SKM-1 (cell line): ENCODE measurements at regions not wholly inside any gene's neighbourhood (a gene's known extent, or its start where the extent isn't known, plus 50 kb on each side); places are given as distances from the start of the nearest gene placed in this dataset.

ENCODE experiments used
- DNase-seq: peaks from one replicate; lab custom pipeline; 2025; ENCODE audit not compliant: unreplicated experiment; lab: John Stamatoyannopoulos, UW

DNA sequence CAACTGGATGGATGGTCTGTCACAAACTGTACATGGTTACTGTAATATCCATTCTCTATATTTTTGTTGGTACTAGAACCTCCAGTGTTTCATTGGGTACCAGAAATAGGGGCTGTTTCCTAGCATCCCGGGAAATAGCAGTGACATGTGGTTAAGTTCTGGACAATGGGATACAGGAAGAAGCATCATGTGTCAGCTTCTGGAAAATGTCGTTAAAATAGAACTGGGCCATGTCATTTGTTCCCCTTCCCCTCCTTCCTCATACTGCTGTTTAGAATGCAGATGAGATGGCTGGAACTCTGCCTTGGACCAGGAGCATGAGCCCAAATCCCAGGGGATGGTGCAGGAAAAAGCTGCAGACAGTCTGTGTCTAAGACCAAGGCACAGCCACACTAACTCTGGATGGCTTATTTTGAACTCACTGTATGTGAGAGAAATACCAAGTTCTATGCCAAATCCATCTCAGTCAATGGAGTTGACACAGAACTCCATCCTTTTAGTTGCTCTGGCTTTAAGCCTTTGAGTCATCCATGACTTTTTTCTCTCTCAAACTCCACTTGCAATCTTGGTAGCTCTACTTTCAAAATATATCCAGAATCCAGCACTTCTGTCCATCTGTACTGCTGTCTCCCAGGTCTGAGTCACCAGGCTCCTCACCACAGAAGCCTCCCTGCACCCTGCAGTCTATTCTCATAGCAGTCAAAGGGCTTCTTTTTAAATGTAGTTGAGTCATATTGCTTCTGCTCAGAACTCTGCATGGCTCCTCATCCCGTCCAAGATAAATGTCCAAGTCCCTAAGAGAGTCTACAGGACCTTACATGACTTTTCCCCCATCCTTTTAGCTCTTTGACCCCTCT, 184.2 kb downstream of the NSG2 start:
- DNase-seq = no peak

DNA sequence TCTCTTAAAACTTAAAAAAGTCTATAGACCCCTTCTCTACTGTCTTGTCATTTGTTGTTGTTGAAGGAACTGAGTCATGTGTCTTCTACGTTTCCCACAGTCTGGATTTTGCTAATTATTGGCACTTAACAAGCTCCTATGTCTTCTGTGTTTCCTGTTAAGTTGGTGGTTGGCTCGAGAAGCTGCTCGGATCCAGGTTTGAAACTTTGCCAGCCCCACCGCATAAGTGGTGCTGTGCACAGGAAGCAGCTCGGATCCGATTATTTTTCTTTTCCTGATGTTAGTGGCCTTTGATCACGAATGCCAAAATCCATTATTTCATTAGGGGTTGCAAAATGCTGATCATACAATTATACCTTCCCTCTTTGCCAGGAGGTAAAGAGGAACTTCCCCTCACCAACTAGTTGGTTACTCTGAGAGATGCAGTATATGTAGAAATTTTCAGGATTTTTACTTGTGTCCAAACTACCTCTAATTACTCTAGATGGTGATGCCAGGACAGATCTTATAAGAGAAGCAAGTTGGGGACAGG, 186.5 kb downstream of the NSG2 start:
- no peak for DNase-seq

DNA sequence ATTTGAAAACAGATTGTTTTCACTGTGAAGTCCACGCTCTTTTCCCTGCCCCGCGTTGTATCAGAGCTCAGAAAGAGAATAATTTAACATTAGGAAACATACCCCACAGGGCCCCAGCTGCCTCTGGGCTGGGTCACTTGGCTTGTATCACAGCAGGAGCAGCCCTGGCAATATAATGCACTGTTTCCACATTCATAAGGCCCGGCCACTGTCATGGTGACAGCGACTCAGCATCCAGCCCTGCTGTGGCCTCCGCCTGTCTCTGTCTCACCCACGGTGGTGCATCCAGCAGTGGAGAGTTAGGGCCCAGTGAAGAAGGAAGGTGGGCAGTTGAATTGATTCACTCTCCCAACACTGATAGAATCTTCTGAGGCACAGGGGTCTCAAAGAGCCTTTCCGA, 188.9 kb downstream of the NSG2 start:
- no peak for DNase-seq

DNA sequence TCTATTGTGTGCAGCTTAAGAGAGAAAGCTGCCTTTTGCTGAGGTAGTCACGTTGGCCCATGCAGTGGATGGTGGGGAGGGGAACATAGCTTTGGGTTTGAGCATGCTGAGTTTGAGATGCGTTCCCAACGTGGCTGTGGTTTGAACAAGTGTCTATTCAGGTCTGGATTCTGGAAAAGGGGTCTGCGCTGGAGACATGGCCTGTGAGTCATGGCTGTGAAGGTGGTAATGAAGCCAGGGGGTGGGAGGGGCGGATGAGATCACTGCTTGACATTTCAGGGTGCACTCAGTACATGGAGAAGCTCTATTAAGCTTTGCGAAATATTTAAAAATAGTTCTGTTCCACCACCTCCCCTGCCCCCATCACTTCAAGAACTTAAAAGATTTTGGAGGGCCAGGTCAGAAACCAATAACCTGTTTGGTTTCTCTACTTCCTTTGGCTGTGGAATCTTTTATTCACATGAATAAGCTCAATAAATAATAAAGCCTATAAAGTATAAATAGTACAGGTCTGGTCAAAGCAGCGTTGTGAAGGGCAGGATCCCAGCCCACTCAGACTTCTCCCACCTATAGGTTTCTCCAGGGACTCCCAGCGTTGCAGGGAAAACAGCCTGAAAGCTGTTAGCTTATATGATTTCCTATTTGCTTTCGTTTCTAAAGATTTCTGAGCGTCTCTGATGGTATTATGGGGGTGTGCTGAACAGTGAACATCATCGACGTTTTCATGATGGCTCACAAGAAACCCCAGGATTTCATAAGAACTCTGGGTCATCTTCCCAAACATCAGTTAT, 189.9 kb downstream of the NSG2 start:
- no peak for DNase-seq

DNA sequence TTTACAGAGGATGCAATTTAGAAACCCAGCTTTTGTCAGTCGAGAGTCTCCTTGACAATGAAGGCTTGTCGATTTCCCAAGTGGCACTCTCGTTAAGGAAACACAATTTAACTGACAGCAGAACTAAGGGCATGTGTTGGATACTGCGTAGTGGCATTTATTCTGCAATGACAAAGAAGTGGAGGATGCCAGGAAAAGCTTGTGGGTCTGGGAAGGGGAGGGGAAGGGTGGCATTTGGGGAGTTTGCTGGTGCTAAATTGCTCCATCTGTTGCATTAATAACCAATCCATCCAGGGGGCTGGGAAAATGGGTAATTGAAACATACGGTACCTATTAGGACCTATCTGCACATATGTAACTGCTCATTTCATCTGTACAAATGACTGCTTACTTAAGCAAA, 190.6 kb downstream of the NSG2 start:
- no peak for DNase-seq

DNA sequence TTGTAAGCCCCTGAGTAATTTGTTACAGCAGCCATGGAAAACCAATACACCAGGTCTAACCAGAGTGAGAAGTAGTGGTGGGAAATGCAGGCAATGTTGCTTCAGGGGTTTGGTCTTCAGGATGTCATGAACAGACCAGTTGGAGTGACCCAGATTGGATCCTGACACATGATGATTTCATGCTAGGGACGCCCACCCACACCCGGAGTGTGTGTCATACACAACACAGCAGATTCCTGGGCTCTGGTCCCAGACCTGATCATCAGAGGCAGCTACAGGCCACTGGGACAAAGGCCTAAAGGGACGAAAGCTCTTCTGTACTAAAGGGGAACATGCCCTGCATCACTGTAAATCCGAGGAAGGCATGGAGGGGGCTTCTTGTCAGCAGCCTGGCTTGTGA, 194.2 kb downstream of the NSG2 start:
- no peak for DNase-seq

DNA sequence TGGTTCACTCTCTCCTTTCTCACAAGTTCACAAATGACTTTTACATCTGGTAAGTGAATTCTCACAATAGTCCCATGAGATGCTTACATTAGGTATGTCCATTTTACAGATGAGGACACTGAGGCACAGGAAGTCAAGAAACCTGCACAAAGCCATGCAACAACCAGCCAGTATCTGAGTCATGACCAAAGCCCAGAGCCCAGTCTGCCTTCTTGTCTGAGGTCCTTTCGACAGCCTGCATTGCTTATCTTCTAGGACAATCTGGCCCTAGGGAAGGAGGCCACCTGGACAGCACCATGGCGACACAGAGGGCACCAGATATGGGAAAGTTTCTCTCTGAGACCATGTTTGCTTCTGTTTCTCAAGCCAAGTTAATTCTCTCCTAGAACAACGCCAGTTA, 197.1 kb downstream of the NSG2 start:
- no peak for DNase-seq

DNA sequence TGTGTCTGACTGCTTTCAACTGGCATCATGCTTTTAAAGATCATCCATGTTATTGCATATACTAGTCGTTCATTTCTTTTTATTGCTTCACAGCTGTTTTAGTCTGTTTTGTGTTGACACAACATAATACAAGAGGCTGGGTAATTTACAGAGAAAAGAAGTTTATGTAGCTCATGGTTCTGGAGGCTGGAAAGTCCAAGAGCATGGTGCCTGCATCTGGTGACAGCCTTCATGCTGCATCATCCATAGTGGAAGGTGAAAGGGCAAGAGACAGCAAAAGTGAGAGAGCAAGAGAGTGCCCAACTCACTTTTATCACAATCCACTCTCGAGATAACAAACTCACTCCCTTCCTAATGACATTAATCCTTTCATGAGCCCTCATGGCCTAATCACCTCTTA, 198.4 kb downstream of the NSG2 start:
- DNase-seq = no peak

DNA sequence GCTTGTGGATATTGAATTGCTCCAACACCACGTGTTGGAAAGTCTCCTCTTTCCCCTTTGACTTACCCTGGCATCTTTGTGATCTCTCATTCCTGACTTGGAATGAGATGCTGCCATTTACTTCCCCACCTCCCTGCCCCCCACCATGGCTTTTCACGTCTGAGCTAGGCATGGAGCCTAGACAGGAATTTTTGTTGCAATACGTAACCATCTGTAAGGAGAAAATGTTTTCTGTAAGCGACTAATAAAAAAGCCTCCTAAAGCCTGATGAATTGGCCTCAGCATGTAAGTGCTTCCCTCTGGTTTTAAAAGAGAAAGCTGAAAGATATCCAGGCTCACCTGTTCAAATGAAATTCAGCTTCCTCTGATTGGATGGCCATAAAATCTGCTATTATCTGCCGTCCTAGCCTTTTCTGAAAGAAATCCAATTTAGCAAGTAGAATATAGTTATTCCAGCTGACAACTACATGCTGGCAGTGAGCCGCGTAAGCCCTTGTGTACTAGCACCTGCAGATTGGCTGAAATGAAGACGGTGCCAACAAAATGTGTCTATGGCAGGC, 200.1 kb downstream of the NSG2 start:
- no peak for DNase-seq

DNA sequence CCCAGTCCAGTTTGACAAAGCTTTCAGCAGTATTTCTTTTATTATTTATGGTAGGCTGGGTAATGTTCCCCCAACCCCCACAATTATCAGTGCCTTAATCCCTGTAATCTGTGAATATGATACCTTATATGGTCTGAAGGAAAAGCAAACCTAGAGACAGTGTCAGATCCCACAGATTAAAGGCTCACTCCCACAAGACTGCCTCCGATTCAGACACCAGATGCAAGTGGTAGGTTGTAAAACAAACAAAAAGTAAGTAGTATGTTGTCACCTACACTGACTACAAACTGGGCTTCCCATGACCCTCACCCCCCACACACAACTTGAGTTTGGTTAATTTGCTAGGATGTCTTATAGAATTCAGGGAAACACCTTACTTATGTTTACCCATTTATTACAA, 201.2 kb downstream of the NSG2 start:
- DNase-seq = no peak

DNA sequence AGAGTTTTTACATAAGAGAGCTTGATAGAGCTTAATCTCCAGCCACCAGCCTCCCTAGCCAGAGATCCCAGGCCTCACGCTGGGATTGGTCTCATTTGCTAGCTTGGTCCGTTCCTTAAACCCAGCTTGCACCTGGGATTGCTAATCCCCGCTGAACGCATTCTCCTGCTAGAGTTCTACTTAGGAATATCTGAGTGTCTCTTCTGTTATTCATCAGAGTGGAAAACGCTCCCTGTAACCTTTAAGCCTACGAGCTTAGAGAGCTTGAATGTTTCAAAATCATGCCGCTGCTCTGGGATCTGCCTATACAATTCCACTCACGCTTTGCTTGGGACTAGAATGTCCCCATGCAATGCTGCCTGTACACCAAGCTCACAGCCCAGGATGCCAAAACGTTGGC, 201.8 kb downstream of the NSG2 start:
- no peak for DNase-seq

DNA sequence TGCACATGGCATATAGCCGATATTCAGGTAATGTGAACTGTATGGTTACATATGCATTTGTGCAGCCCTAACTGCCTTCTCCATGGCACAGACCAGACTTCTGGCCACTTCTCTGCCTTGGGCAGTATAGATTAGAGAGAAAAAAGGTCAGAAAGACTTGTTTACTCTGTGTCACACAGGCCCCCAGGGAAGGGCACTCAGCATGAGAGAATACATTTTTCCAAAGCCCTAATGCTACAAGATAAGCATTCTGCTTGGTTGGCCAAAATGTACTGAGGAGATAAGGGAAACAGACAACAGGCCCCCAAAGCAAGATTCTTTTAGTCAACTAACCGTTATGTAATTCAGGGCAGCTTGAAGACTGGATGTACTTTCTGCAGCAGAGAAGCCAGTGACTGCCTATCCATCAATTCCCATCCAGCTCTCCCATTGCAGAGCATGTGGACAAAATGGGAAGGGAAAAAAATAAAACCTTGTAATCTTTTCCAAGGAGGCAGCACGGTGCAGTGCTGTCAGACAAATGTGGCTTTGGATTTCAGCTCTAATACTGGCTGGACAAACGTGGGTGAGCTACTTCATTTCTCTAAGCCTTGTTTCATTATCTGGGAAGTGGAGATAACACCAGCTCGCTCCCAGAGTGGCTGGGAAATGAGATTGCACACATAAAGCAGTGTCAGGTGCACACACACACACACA, 205.9 kb downstream of the NSG2 start:
- no peak for DNase-seq

DNA sequence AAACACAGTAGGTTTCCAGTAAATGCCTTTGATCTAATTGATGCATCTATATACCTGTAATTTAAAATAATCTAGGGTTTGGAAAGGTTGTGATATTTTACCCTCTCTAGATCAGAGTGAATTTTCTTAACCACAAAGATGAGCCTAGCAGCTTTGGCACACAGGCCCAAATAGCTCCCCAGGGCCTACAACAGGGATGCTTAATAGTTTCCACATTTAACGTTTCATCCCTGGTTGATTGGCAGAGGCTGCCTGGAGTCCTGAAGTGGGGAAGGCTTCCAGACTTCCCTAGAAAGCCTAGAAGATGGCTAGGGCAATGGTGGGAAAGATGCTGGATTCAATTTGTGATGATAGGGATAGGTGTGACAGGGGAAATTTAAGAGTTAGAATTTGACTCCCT, 206.6 kb downstream of the NSG2 start:
- DNase-seq = no peak

DNA sequence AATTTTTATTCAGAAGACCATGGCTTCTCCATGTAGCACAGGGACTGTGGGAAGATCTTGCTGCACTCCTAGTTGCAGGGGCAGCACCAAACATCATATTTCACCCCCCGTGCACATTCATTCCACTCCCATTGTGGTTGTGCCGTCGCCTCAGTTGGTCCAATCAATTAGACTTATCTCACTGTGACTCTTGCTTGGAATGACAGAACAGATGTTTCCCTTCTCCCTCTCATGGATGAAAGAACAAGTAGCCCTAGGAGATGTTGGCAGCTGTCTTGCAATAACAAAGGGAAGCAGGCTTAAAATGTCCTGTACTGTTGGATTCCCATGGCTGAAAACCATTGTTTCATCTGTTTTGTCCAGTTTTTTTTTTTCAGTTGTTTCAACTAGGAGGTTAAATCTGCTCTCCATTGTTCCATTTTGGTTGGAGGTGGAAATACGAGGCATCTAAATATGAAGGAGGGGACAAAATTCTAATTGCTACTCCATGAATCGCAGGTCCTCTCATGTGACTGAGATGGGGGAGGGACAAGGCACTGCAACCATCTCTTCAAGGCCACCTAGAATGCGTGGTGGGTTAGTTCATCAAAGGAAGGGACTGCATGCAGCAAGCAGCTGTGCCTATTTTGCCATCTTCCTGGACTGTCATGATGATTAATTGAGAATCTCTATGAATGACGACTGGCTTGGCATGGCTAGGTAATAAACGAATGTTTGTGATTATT, 214.4 kb downstream of the NSG2 start:
- no peak for DNase-seq

DNA sequence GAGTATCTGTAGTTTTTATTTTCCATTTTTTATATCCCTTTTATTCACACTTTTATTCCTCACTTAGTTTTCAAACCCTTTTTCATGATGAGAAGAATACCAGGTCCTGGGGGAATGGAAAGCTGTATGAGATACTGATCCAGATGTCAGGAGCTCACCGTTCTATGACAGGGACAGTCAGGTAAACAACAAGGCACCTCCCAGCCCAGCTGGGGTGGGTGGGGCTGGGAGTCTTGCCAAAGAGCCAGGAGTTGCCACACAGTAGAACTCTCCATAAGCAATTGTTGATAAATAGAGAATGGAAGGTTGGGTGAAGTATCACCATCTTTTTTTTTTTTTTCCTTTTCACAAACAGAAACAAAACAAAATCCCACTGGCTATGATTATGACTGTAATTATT, 225.8 kb downstream of the NSG2 start:
- DNase-seq = no peak

DNA sequence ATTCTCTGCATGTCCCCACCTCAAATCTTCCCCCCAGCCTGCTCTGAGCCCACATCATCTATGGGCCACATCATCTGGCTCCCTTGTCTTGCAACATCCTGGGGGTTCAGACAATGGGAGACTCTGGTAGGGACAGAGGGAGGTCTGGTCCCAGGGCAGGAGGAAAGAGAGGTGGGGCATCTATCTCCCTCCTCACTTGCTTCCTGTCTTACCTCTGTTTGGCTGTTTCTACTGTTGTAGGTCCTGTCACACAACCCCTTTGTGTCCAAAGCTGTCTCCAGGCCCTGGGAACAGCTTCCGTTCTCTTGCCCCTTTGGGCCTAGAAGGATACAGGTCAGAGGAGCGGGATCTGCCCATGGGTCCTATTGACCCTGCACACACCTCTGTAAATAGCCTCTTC, 227.2 kb downstream of the NSG2 start:
- no peak for DNase-seq

DNA sequence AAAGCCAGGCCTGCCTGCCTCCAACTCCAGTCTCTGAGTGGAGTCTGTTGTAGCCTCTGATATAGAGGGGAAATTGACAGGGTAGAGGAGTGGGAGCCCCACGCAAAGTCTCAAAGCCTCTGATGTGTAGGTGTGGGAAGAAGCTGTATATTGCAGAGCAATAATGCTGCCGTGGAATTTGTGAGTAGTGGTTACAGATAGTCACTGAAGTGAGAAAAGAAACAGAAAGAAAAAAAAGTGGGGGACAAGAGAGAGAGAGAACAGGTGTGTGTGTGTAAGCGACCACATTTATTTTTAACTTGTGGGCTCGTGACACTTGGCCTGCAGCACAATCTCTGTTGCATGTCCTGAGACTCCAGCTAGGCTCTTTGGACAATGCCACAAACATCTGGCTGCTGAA, 227.8 kb downstream of the NSG2 start:
- no peak for DNase-seq

DNA sequence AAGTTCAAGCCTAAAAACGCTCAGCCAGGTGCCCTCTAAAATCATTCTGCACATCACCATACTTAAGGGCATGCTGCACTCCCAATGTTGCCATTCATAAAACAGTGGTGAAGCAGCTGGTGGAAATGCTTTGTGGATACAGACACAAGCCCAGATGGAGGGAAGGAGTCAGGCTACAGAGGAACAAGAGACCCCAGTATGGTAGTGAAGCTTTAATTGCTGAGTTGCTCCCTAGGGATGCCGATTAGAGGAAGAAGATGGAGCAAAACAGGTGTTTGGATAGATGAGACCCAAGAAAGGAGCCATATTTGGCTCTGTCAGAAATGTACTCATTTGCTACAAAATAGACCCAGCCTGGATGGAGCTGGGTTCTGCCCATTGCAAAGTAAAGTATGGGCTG, 230.5 kb downstream of the NSG2 start:
- DNase-seq = no peak

DNA sequence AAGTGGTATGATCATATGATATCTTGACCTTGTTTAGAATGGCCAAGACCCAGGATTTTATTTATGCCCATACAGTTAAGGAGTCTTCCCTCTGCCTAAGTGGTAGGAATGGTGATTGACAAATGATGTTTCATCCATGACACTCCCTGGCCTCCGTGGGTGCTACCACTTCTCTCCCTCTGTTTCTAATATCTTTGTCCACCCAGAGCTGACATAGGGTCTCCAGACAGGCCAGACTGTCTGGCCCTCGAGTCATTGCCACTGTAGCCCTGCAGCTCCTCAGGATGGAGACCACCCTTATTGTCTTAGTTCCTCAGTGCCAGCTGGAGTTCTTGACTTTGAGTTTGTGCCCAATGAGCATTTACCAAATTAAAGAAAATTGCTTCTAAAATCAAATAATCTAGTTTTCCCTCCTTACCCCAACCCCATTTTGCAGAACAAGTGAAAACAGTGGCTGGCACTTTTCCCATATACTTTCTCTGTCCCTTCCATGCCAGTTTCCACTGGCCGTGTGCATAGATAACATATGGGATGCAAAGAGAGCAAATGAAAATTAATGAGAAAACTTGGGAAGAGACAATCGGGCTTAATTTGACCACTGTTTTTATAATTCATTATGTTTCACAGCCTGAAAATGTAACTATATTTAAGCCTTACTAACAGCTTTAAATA, 235.7 kb downstream of the NSG2 start:
- no peak for DNase-seq

DNA sequence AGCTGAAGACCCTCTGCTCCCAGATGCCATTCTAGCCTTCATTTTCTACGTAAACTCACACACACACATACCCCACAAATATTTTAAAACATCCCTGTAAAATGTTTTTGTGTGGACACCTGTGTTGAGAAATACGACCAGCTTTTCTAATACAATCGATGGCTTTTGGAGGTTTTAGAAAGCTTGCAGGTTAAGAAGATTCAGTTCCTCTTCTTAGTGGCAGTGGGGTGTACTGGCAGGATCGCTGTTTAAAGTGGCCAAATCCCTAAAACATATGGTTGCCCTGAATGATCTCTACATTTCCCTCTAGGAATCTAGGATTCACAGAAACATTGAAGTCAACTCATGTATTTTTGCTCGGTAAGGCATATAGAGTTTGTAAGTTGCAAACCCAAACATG, 236.3 kb downstream of the NSG2 start:
- DNase-seq = no peak
